NCI-H1417 treated with DMSO at 0.1 percent for 48 hours (cell line): ENCODE measurements at regions not wholly inside any gene's neighbourhood (a gene's known extent, or its start where the extent isn't known, plus 50 kb on each side); places are given as distances from the start of the nearest gene placed in this dataset.

Experiments used
- DNase-seq: peaks from one replicate; lab custom pipeline; 2025; lab: John Stamatoyannopoulos, UW

- no peak for DNase-seq
Observed at GRCh38 chrX:5829469-5829868, 399.2 kb downstream of the NLGN4X start.

GRCh38 chrX:5829060-5829459 is 399.6 kb downstream of the NLGN4X start:
- no peak for DNase-seq

- DNase-seq, result no peak
Observed at GRCh38 chrX:5823903-5824302, 404.8 kb downstream of the NLGN4X start.

- DNase-seq, result no peak
Observed at GRCh38 chrX:5810636-5811035, 418.0 kb downstream of the NLGN4X start.

- DNase-seq, result no peak
Observed at GRCh38 chrX:5807181-5807580, 421.5 kb downstream of the NLGN4X start.

- no peak for DNase-seq
Observed at GRCh38 chrX:5802391-5802790, 426.3 kb downstream of the NLGN4X start.

GRCh38 chrX:5791721-5792120 is 436.9 kb downstream of the NLGN4X start:
- DNase-seq, result no peak

- DNase-seq, result no peak
Observed at GRCh38 chrX:5788910-5789309, 439.8 kb downstream of the NLGN4X start.

- DNase-seq, result no peak
Observed at GRCh38 chrX:5780821-5781220, 447.8 kb downstream of the NLGN4X start.

- DNase-seq, result no peak
Observed at GRCh38 chrX:5775846-5776430, 452.7 kb downstream of the NLGN4X start.

GRCh38 chrX:5774446-5774845 is 454.2 kb downstream of the NLGN4X start:
- no peak for DNase-seq

- DNase-seq, result no peak
Observed at GRCh38 chrX:5771441-5771840, 457.2 kb downstream of the NLGN4X start.

- no peak for DNase-seq
Observed at GRCh38 chrX:5756616-5757015, 472.1 kb downstream of the NLGN4X start.

- no peak for DNase-seq
Observed at GRCh38 chrX:5753291-5753690, 475.4 kb downstream of the NLGN4X start.

- no peak for DNase-seq
Observed at GRCh38 chrX:5752831-5753230, 475.8 kb downstream of the NLGN4X start.

- no peak for DNase-seq
Observed at GRCh38 chrX:5748586-5749150, 480.0 kb downstream of the NLGN4X start.

- DNase-seq, result no peak
Observed at GRCh38 chrX:5746231-5746630, 482.4 kb downstream of the NLGN4X start.

GRCh38 chrX:5733501-5733900 is 495.2 kb downstream of the NLGN4X start:
- DNase-seq, result no peak

GRCh38 chrX:5730556-5730955 is 498.1 kb downstream of the NLGN4X start:
- no peak for DNase-seq

GRCh38 chrX:5726224-5726623 is 502.4 kb downstream of the NLGN4X start:
- no peak for DNase-seq

GRCh38 chrX:5724123-5724522 is 504.5 kb downstream of the NLGN4X start:
- no peak for DNase-seq

GRCh38 chrX:5718651-5719050 is 510.0 kb downstream of the NLGN4X start:
- no peak for DNase-seq

- DNase-seq, result no peak
Observed at GRCh38 chrX:5716666-5717065, 512.0 kb downstream of the NLGN4X start.

GRCh38 chrX:5708251-5708650 is 520.4 kb downstream of the NLGN4X start:
- DNase-seq, result no peak
